ENCODE measurements at regions not wholly inside any gene's neighbourhood (a gene's known extent, or its start where the extent isn't known, plus 50 kb on each side); places are given as distances from the start of the nearest gene placed in this dataset.

DNA sequence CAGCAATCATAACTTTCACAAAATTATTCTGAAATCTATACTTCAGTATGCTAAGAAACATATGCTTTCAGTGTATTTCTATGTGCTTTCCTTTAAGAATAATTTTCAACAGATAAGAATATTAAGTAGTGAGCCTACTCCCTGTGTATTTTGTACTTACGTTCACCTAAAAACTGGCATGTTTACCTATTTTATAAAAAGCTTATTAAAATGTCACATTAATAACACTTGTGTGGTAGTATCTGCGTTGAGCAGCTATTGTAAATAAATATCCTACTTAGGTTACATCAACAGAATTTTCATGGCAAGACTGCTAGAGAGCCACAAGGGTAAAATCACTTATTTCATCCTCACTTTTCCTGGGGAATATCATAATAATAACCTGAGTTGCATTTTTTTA, 113.4 kb upstream of the SLITRK5 start:
- no peak for TF ChIP-seq POLR2A (IDR thresholded peaks at IDR 0.05)
- TF ChIP-seq CTCF (IDR thresholded peaks at IDR 0.05) = no peak

All from stomach (tissue), 4 donors.